ENCODE measurements at regions not wholly inside any gene's neighbourhood (a gene's known extent, or its start where the extent isn't known, plus 50 kb on each side); places are given as distances from the start of the nearest gene placed in this dataset.

DNA sequence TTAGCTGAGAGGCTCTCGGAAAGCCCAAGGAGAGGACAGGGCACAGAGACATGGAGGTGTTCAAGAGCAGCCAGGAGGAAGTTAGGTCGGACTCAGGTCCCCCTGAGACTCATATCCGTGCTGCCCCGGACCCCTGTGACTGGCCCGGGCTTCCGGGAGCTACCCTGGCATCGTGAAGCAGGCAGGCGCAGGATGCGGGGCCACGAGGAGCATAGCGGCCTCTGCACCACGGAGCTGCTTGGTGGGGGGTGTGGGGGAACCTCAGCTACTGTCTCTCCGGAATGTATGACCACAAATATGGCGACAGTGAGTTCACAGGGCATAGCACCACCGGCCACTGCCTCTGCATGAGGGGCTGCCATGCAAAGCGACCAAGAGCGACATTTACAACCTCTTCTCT is 112.2 kb upstream of the GUCA2B start:
- Mint-ChIP-seq H3K36me3 (no peaks in the 10 kb centered on the region), H3K4me3 (no peak overlapping the region), H3K9me3 (ENCODE audit: low read depth) (no peaks in the 10 kb centered on the region), H3K27ac (no peak overlapping the region), H3K27me3 (peaks cover 4% of the 10 kb centered on the region), H3K4me1 (ENCODE audit: low read depth) (peaks cover 5% of the 10 kb centered on the region)

DNA sequence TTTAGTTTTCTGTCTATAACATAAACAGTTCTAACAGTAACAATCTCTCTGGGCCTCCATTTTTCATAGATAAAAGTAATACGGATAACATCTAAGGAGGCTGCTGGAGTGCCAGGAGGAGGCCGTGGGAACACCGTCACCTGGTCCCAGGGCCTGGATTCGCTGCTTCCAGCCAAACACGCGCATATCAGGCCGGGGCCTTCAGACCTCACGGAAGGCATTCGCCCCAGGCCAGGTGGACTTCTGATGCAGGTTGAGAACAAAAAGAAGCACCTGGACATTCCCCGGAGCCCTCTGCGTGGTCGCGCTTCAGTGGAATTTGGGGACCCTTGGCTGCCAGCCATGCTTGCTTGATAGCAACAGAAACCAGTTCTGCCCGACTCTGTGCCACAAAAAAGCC is 113.1 kb upstream of the GUCA2B start:
- Mint-ChIP-seq H3K36me3 (no peaks in the 10 kb centered on the region), H3K27me3 (peaks cover 4% of the 10 kb centered on the region), H3K4me1 (ENCODE audit: low read depth) (peaks cover 5% of the 10 kb centered on the region), H3K27ac (no peak overlapping the region), H3K9me3 (ENCODE audit: low read depth) (no peaks in the 10 kb centered on the region), H3K4me3 (no peak overlapping the region)

DNA sequence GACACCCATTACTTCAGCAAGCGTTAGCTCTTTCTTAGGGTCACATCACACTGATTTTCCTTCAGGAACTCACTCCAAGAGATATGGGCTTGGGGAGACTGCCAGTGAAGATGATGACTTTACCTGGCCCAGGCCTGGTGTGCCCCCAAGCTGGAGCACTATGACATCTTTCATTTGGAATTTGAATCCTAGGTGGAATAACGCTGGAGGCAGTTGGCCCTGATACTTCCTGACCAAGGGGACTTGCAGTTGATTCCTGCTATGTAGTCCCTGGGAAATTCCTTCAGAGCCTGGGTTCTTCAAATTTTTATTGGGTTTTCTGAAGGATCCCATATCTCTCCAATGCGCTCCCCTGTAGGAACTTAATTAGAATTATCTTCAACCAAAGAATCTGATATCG is 114.9 kb upstream of the GUCA2B start:
- Mint-ChIP-seq H3K27ac (no peak overlapping the region), H3K4me3 (no peak overlapping the region), H3K9me3 (ENCODE audit: low read depth) (no peaks in the 10 kb centered on the region), H3K27me3 (no peaks in the 10 kb centered on the region), H3K36me3 (no peaks in the 10 kb centered on the region), H3K4me1 (ENCODE audit: low read depth) (peaks cover 23% of the 10 kb centered on the region)

DNA sequence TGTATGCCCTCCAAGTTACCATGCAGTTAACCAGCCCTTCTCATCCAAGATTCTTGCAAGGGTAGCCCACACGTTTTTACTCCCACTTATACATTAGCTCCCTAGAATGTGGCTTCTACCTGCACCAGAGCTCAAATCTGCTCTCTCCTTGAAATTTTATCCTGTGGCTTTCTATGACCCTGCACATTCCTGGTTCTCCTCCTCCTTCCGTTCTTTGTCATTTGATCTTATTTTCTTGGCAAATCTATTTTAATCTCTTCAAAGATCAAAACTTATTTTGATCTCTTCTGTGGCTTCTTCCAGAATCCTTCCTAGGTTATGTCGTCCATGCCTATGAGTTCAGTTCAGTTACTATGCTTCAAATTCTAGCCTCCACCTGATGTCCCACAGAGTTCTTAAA is 115.6 kb upstream of the GUCA2B start:
- no peak overlapping the region for H3K4me3 Mint-ChIP-seq
- no peaks in the 10 kb centered on the region for H3K9me3 Mint-ChIP-seq (ENCODE audit: low read depth)
- no peak overlapping the region for H3K27ac Mint-ChIP-seq
- peaks cover 29% of the 10 kb centered on the region for H3K4me1 Mint-ChIP-seq (ENCODE audit: low read depth)
- no peaks in the 10 kb centered on the region for H3K36me3 Mint-ChIP-seq
- H3K27me3 Mint-ChIP-seq = no peaks in the 10 kb centered on the region

DNA sequence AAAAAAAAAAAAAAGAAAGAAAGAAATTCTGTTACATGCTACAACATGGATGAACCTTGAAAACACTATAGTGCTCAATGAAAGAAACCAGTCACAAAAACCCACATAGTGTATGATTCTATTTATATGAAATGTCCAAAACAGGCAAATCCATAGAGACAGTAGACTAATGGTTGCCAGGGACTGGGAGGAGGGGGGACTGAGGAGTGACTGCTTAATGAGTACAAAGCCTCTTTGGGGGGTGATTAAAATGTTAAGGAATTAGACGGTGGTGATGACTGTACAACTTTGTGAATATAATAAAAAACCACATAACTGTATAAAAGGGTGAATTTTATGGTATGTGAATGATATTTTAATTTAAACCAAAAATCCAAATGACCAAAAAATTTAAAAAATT is 116.0 kb upstream of the GUCA2B start:
- H3K36me3 Mint-ChIP-seq = no peaks in the 10 kb centered on the region
- H3K27me3 Mint-ChIP-seq = no peaks in the 10 kb centered on the region
- no peaks in the 10 kb centered on the region for H3K9me3 Mint-ChIP-seq (ENCODE audit: low read depth)
- H3K27ac Mint-ChIP-seq = no peak overlapping the region
- no peak overlapping the region for H3K4me3 Mint-ChIP-seq
- peaks cover 33% of the 10 kb centered on the region for H3K4me1 Mint-ChIP-seq (ENCODE audit: low read depth)

DNA sequence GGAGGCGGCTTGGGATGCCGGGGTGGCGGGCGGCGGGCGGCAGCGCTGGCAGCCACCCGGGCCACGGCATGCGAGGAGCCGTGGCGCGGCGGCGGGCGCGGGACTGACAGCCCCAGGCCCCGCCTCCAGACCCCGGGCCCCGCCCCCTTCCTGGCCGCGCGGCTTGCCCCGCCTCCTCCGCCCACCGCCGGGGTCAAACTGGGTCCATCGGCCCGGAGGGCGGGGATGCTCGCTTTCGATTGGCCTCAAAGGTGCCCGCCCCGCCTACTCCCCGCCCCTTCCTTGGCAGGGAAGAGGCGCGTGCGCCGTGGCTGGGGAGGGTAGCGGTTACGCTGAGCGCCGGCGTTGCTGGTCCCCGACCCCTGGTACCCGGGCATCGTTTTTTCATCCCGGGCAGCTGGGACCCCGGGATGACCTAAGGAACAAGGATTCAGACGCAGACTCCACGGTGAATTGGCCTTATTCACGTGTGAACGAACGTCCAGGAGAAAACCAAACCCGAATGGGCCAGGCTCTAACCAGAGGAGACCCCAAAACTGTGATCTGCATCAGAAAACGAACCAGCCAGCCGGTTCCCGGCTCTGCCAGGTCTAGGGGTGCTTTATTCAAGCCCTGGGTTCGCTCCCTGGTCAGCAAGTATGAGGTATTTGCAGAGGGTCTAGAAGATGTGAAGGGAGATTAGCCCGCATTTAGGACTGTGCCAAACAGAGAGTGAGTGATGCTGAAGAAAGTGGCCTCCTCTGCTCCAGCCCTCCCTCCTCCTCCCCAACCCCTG is 117.2 kb upstream of the GUCA2B start:
- peaks cover 44% of the 10 kb centered on the region for H3K4me1 Mint-ChIP-seq (ENCODE audit: low read depth)
- no peaks in the 10 kb centered on the region for H3K27me3 Mint-ChIP-seq
- peak overlapping the region; percentile 87 for H3K4me3 Mint-ChIP-seq
- peak overlapping the region; percentile 10 for H3K27ac Mint-ChIP-seq
- H3K9me3 Mint-ChIP-seq (ENCODE audit: low read depth) = peaks cover 4% of the 10 kb centered on the region
- no peaks in the 10 kb centered on the region for H3K36me3 Mint-ChIP-seq

DNA sequence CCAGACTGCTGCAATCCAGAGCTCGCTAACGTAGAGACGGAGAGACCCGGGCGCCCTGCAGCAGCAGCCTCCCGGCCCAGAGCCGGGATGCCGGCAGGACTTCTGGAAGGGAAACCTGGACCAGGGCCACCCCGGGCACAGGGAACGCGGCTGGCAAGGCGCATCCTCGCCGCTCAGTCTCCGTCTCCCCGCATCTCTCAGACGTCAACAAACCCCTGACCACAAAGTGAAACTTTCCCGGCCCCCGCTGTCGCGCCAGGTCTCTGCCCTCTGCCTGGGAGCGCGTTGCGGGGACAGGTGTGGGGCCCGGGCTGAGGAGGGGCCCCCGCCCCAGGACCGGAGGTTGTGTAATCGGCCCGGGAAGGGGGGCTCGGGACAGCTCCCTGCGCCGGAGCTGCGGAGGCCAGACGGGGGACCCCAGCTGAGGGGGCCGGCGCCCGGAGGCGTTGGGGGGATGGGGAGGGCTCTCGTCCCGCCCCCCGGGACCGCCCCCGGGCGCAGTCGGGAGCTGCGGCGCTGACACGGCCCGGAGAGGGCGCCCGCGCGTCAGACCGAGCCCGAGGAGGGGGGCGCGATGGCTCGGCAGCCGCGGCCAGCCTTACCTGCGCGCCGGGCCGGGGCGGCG is 116.6 kb upstream of the HIVEP3 start:
- Mint-ChIP-seq H3K36me3 (no peaks in the 10 kb centered on the region), H3K4me1 (ENCODE audit: low read depth) (peaks cover 51% of the 10 kb centered on the region), H3K27me3 (no peaks in the 10 kb centered on the region), H3K27ac (peak overlapping the region; percentile 31), H3K4me3 (peak overlapping the region; percentile 94), H3K9me3 (ENCODE audit: low read depth) (peaks cover 4% of the 10 kb centered on the region)

DNA sequence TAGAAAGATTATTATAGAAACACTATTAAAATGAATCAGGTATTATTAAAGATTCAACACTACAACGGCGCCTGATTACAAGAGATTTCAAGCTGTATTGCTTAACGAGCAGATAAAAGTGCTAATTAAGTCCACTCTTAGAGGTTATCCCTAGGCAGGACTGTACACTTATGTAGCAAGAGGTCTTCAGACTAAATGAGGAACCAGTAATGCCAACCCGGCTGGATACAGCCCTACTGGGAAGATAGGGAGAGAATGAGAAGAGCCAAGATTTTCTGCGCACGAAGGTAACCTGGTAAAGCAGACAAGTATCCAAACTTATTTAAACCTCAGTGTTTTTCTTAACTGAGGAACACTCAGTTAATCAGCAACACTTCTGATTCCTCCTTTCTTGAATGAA is 115.7 kb upstream of the HIVEP3 start:
- no peaks in the 10 kb centered on the region for H3K27me3 Mint-ChIP-seq
- peak overlapping the region; percentile 94 for H3K4me3 Mint-ChIP-seq
- no peaks in the 10 kb centered on the region for H3K36me3 Mint-ChIP-seq
- H3K27ac Mint-ChIP-seq = peak overlapping the region; percentile 31
- H3K4me1 Mint-ChIP-seq (ENCODE audit: low read depth) = peaks cover 54% of the 10 kb centered on the region
- peaks cover 4% of the 10 kb centered on the region for H3K9me3 Mint-ChIP-seq (ENCODE audit: low read depth)

DNA sequence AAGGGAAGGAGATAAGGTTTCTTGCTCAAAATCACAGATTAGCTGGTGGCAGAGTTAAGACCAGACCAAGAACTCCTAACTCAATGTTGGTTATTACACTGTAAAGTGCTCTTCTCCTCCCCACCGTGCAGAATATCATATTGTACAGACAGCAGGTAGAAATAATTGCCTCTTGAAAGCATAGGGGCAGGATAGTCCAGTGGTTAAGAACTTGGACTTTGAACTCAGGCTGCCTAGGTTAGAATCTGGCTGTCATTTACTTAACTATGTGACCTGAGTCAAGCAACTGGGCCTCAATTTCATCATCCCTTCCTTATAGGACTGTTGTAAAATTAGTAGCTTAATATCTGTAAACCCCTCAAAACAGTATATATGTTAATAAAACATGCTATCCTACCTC is 114.9 kb upstream of the HIVEP3 start:
- peak overlapping the region; percentile 28 for H3K4me3 Mint-ChIP-seq

DNA sequence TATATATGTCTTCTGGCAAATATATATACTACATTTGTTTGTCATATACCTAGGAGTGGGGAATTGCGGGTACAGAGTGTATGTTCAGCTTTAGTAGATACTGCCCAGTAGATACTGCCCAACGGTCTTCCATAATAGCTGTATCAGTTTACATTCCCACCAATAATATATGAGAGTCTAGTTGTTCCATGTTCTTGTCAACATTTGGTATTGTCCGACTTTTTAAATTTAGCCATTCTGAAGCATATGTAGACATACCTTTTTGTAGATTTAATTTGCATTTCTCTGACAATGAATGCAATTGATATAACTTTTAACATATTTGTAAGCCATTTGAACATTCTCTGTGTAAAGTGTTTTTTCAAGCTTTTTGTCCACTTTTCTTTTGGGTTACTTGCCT is 99.0 kb upstream of the HIVEP3 start:
- H3K27ac Mint-ChIP-seq = no peak overlapping the region
- H3K9me3 Mint-ChIP-seq (ENCODE audit: low read depth) = peaks cover 9% of the 10 kb centered on the region
- H3K4me3 Mint-ChIP-seq = no peak overlapping the region
- no peaks in the 10 kb centered on the region for H3K27me3 Mint-ChIP-seq
- H3K36me3 Mint-ChIP-seq = peaks cover 10% of the 10 kb centered on the region
- peaks cover 46% of the 10 kb centered on the region for H3K4me1 Mint-ChIP-seq (ENCODE audit: low read depth)

More for the DNA sequence above, 114.9 kb upstream of the HIVEP3 start:
- H3K36me3 Mint-ChIP-seq = no peaks in the 10 kb centered on the region
- peaks cover 4% of the 10 kb centered on the region for H3K9me3 Mint-ChIP-seq (ENCODE audit: low read depth)
- peaks cover 54% of the 10 kb centered on the region for H3K4me1 Mint-ChIP-seq (ENCODE audit: low read depth)
- no peaks in the 10 kb centered on the region for H3K27me3 Mint-ChIP-seq
- H3K27ac Mint-ChIP-seq = no peak overlapping the region

DNA sequence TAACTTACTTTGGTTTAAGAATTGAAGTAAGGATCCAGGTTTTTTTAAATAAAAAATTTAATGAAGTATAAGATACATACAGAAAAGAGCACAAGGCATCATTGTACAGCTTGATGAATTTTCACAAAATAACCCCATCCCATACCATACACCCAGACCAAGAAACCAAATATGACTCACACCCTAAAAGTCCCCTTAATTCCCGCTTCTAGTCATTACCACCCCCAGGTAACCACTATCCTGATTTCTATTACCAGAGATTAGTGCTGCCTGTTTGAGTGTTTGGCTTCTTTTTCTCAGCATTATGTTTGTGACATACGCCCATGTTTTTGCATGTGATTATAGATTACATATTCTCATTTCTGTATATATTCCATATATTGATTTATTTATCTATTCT is 98.5 kb upstream of the HIVEP3 start:
- Mint-ChIP-seq H3K27ac (no peak overlapping the region), H3K4me1 (ENCODE audit: low read depth) (peaks cover 46% of the 10 kb centered on the region), H3K4me3 (no peak overlapping the region), H3K36me3 (peaks cover 10% of the 10 kb centered on the region), H3K27me3 (no peaks in the 10 kb centered on the region), H3K9me3 (ENCODE audit: low read depth) (peaks cover 9% of the 10 kb centered on the region)

DNA sequence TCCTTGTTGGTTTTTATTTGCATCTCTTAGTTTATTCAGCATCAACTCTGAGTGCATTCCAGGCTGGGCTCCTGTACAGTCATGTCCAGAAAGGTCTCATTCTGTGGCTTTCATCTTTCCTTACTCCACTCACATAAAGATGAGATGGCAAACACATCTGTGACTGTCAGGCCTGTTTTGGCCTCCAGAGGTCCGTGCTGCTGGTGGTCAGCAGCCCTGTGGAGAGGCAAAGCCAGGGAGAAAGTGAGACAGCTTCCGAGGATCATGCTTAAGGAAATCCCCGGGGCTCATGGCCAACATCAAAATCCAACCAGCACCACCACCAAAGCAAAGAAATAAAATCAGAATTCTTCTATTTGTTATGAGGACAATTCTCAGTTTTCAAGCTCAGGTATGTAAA is 96.1 kb upstream of the HIVEP3 start:
- peaks cover 9% of the 10 kb centered on the region for H3K9me3 Mint-ChIP-seq (ENCODE audit: low read depth)
- no peak overlapping the region for H3K4me3 Mint-ChIP-seq
- H3K27me3 Mint-ChIP-seq = no peaks in the 10 kb centered on the region
- H3K27ac Mint-ChIP-seq = no peak overlapping the region
- H3K36me3 Mint-ChIP-seq = peaks cover 4% of the 10 kb centered on the region
- peaks cover 53% of the 10 kb centered on the region for H3K4me1 Mint-ChIP-seq (ENCODE audit: low read depth)

DNA sequence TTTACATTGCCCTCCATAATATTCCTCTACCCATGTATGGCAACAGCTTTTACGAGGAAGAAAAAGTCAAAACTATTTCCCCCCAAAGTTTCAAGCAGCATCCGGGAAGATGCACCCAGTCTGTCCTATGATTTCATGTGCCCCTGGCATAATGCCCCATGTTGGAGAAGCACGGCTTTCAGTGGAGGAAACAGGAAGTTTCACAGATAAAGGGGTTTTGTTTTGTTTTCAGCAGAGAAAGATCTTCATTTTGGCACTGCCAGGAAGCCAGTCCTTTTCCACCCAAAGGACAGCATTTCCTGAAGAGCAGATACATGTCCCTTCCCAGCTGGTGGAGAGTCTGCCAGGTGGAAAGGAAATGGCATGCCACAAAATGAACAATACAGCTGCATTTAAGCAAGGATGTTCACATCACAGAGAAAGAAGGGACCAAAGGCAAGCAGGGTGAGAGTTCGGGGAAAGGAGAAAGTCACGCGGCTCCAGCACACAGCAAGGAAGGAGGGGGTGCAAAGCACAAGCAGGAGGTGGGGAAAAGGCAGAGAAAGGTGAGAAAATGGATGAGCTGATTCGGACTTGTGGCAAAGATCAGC is 95.3 kb upstream of the HIVEP3 start:
- Mint-ChIP-seq H3K27me3 (no peaks in the 10 kb centered on the region), H3K4me3 (peak overlapping the region; percentile 44), H3K4me1 (ENCODE audit: low read depth) (peaks cover 61% of the 10 kb centered on the region), H3K27ac (peak overlapping the region; percentile 68), H3K9me3 (ENCODE audit: low read depth) (peaks cover 9% of the 10 kb centered on the region), H3K36me3 (peaks cover 4% of the 10 kb centered on the region)

DNA sequence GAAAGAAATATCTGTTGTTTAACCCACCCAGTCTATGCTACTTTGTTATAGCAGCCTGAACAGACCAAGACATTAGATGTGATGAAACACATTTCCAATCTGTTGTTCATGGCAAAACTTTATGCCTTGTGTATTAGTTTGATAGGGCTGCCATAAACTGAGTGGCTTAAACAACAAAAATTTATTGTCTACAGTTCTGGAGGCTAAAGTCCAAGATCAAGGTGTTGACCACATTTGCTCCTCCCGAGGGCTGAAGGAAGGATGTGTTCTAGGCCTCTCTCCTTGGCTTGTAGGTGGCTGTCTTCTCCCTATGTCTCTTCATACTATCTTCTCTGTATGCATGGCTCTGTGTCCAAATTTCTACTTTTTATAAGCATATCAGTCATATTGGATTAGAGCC is 94.1 kb upstream of the HIVEP3 start:
- no peak overlapping the region for H3K27ac Mint-ChIP-seq
- H3K36me3 Mint-ChIP-seq = peaks cover 6% of the 10 kb centered on the region
- peaks cover 60% of the 10 kb centered on the region for H3K4me1 Mint-ChIP-seq (ENCODE audit: low read depth)
- no peaks in the 10 kb centered on the region for H3K27me3 Mint-ChIP-seq
- no peaks in the 10 kb centered on the region for H3K9me3 Mint-ChIP-seq (ENCODE audit: low read depth)
- H3K4me3 Mint-ChIP-seq = no peak overlapping the region

DNA sequence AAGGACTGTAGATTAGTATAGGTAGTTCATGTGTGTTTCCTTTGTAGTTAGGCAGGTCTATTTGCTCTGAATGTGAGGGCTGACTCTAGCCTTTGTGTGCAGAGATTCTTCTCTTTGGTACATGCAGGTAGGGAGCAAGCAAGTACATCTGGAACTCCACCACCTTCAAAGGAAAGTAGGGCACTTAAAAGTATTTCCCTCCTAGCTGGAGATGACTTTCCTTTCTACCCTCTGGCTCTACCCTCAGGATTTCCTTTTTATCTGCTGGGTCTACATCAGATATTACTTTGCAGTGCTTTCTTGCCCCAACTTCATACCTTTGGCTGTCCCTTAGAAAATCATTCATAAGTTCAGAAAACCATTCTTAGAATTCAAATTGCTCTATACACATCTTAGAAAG is 91.7 kb upstream of the HIVEP3 start:
- peaks cover 41% of the 10 kb centered on the region for H3K4me1 Mint-ChIP-seq (ENCODE audit: low read depth)
- no peaks in the 10 kb centered on the region for H3K27me3 Mint-ChIP-seq
- no peak overlapping the region for H3K27ac Mint-ChIP-seq
- no peaks in the 10 kb centered on the region for H3K9me3 Mint-ChIP-seq (ENCODE audit: low read depth)
- H3K4me3 Mint-ChIP-seq = no peak overlapping the region
- peaks cover 4% of the 10 kb centered on the region for H3K36me3 Mint-ChIP-seq

All from activated naive CD8-positive, alpha-beta T cell (primary cell).